RWPE1 (cell line): ENCODE measurements at regions not wholly inside any gene's neighbourhood (a gene's known extent, or its start where the extent isn't known, plus 50 kb on each side); places are given as distances from the start of the nearest gene placed in this dataset.

Experiments used
- CTCF ChIA-PET: fragments of 350-600 bp; sonication (Branson Sonifier 250); formaldehyde crosslinking; extraction: SDS; loops from one replicate; lab custom pipeline; 2021; lab: Yijun Ruan, JAX
- POLR2A ChIA-PET: fragments of 400-600 bp; formaldehyde crosslinking; extraction: SDS; loops from one replicate; lab custom pipeline; 2020; ENCODE audit warnings: antibody characterized with exemption; ENCODE audit not compliant: low non-redundant PET; lab: Yijun Ruan, JAX
- DNase-seq: peaks from one replicate; pipeline ENCODE4 v3.0.0; 2012; ENCODE audit warnings: low spot score
- H3K27ac ChIP-seq: fragments of 450-650 bp; 2 replicates; pipeline ENCODE4 v1.5.1; 2017
- TF ChIP-seq, protein P1 (sequence below): fragments of 450-650 bp; conservative IDR thresholded peaks from 2 replicates; pipeline ENCODE4 v1.5.1; 2017; ENCODE audit warnings: low read depth, mild to moderate bottlenecking

DNA sequence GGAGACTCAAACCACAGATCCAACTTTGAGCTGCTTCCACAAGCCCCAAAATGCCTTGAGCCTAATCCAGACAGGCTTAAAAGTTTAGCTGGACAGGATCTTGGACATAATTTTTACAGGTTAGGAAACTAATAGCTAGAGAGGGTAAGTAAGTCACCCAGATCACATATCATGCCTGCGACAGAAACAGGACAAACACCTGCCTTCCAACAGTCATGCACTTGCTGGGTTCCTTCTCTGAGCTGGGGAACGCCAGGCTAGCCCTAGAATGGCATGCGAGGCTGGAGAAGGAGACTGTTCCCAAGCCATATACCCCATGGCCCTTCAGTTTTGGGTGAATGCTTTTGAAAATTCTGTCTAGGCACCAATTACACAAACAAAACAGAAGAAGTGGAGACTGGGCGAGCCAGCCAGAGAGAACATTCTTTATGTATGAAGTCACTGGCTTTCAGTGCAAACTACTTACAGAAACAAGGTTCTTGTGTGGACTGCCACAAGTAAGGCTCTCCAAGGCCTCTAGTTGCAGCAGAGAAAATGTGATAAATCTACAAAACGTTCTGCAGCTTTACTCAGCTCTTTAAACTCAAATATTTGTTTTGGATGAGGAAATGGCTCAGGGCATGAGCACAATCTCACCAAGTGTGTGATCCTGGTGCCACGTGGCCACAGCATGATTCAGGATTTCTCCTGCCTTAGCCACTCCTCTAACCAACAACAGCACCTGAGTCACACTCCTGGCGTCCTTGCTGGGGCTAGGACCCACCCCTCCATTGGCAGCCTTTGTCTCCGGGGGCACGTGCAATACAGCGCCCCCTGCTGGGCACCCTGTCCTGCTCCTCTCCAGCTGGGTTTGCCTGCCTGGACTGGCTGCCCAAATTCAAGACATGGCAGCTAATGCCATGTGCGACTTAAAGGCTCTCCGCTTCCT lies 73.4 kb upstream of the UBL3 start:
- H3K27ac ChIP-seq, result peak overlapping the region; percentile 96
- POLR2A ChIA-PET, result interaction anchor here (1.0 kb wide), 1 partner anchor 73 kb away, joined by 5 read pairs; the partner anchor contains the start of gene UBL3
- peak; percentile 96 for DNase-seq
- TF ChIP-seq, protein P1, sequence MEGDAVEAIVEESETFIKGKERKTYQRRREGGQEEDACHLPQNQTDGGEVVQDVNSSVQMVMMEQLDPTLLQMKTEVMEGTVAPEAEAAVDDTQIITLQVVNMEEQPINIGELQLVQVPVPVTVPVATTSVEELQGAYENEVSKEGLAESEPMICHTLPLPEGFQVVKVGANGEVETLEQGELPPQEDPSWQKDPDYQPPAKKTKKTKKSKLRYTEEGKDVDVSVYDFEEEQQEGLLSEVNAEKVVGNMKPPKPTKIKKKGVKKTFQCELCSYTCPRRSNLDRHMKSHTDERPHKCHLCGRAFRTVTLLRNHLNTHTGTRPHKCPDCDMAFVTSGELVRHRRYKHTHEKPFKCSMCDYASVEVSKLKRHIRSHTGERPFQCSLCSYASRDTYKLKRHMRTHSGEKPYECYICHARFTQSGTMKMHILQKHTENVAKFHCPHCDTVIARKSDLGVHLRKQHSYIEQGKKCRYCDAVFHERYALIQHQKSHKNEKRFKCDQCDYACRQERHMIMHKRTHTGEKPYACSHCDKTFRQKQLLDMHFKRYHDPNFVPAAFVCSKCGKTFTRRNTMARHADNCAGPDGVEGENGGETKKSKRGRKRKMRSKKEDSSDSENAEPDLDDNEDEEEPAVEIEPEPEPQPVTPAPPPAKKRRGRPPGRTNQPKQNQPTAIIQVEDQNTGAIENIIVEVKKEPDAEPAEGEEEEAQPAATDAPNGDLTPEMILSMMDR, result peak; percentile 90
- CTCF ChIA-PET, result interaction anchor here (0.5 to 2.2 kb wide), 13 partner anchors 9 to 152 kb away, joined by 3 to 12 read pairs (median 3); partner anchors contain the start of gene UBL3

DNA sequence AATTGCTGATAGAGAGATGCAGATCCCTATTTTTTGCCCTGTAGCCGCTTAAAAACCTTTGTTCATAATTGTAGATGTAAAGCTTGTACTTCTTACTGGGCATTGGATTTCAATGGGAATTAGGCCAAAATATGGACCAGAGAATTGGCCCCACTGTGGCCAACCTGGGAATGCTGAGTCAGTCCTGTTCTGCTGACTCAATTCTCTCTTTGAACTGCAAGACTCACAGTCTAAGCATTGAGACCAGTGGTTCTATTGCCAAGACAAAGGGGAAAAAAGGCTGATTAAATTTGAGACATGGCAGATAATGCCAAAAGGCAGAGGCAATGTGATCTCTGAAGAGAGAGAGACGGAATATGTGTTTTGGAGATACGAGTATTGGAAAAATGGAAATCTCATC lies 72.5 kb upstream of the UBL3 start:
- POLR2A ChIA-PET, result no interaction called here
- CTCF ChIA-PET, result interaction anchor here (0.6 kb wide), 1 partner anchor 14 kb away, joined by 3 read pairs; no protein-coding TSS in a partner anchor
- peak overlapping the region; percentile 96 for H3K27ac ChIP-seq
- DNase-seq, result no peak
- TF ChIP-seq, protein P1, result no peak

DNA sequence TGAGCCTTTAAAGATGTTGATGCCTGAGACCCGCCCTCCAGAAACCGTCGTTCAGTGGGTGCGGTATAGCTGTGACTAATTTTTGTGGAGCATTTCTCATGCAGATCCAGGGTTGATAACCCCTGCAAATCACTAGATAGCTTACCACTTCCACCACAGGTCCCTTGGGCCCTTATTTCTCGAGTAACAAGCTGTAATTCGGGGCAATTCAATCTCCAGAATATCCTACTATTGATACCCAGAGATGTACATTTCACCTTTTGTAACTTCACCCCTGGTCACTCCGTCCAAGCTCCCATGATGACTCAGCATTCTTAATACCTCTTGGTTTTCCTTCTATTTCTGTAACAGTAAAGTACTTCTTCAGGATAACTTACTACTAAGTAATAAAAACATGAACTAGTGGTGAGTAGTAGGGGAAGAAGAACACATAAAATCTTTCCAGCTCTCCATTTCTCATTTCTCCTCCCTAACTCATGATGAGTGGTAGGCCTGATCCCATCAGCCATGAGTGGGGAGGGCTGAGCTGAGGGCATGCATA lies 71.9 kb upstream of the UBL3 start:
- H3K27ac ChIP-seq, result peak overlapping the region; percentile 96
- POLR2A ChIA-PET, result interaction anchor here (0.6 kb wide), 1 partner anchor 14 kb away, joined by 3 read pairs; no protein-coding TSS in a partner anchor
- CTCF ChIA-PET, result no interaction called here
- peak; percentile 40 for DNase-seq
- TF ChIP-seq, protein P1, result no peak

DNA sequence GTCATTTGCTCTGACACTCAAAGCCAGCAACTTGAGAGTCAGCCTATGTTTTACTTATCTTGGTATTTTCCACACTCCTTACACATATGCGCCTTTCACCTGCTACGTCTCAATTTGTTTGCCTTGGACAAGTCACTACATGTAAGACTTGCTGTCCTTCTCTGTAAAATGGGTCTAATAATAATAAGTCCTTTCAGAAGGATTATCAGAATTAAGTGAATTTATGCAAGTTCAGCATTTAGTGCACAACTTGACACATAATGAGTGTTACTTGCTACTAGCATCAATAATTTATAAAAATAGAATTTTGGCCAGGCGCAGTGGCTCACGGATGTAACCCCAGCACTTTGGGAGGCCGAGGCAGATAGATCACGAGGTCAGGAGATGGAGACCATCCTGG lies 71.1 kb upstream of the UBL3 start:
- peak overlapping the region; percentile 96 for H3K27ac ChIP-seq
- TF ChIP-seq, protein P1, result no peak
- POLR2A ChIA-PET, result no interaction called here
- no peak for DNase-seq
- CTCF ChIA-PET, result interaction anchor here (0.7 kb wide), 1 partner anchor 57 kb away, joined by 3 read pairs; no protein-coding TSS in a partner anchor

DNA sequence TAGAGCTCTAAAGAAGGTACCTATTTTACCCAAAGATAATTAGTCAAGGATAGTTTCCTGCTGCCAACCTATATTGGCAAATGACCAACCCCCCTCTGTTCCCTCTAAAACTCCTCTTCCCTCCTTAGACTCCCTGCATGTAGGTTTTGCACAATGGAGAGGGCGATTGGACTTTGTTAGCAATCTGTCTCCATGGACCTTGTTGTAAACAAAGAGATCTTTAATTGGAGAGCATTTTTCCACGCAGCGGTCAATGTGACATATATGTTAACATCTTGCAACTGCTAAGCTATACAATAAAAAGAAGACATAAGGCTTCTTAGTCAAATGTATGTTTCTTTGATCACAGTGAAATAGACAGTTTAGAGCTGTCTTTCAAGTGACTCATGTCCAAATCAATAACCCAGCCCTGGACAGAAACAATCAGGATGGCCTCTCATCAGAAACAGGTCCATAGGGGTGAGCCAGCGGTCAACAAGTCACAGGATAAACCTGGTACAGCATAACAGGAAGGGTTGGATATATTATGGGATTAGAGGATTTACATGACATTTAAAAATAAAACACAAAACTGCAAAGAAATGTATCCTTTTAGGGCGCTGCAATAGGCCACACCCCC lies 69.7 kb upstream of the UBL3 start:
- POLR2A ChIA-PET, result no interaction called here
- CTCF ChIA-PET, result no interaction called here
- H3K27ac ChIP-seq, result no peak overlapping the region
- TF ChIP-seq, protein P1, result no peak
- DNase-seq, result no peak

DNA sequence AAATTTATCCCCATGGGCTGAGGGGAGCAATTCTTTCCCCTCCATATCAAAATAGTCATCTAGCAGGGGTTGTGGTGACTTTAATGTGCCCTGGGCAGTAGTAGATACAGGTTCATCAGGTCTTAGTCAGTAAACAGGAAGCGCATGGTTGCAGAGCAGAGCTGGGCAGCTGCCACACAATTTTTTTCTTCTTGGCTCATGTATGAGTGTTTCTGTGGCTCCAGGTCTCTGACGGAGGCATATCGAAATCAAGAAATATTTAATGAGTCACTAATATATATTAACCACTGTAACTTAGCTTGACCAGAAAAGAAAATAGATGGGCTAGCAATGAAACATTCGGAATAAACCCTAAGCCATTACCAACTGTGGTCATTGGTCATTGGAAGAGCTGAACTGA lies 68.4 kb upstream of the UBL3 start:
- peak; percentile 83 for DNase-seq
- peak overlapping the region; percentile 73 for H3K27ac ChIP-seq
- ChIA-PET CTCF (interaction anchor here (0.7 kb wide), 1 partner anchor 44 kb away, joined by 5 read pairs; no protein-coding TSS in a partner anchor), POLR2A (no interaction called here)
- TF ChIP-seq, protein P1, result no peak
